GM12878 (cell line): ENCODE measurements at regions not wholly inside any gene's neighbourhood (a gene's known extent, or its start where the extent isn't known, plus 50 kb on each side); places are given as distances from the start of the nearest gene placed in this dataset.

Experiments
- ATAC-seq: fragments of 200-7000 bp; cut with Tn5 transposase; 3 replicates; pipeline ENCODE4 v1.9.1; 2020; ENCODE audit warnings: mild to moderate bottlenecking, moderate library complexity
- BruUV-seq: library from RNA; stranded (reverse); fragments of 400-500 nt; replicated peaks from 2 replicates; lab custom pipeline; 2021; lab: Mats Ljungman, UMichigan
- CTCF ChIA-PET: fragments of 300-600 bp; sonication (Branson Sonifier 250); formaldehyde crosslinking; extraction: SDS; loops from one replicate; lab custom pipeline; 2021; ENCODE audit warnings: inconsistent platforms; lab: Yijun Ruan, JAX
- POLR2A ChIA-PET: fragments of 350-600 bp; formaldehyde crosslinking; extraction: SDS; loops from one replicate; lab custom pipeline; 2021; ENCODE audit warnings: inconsistent platforms; lab: Charles Lee
- RAD21 ChIA-PET: fragments of 300-600 bp; sonication (Branson Sonifier 250); formaldehyde crosslinking; loops from one replicate; lab custom pipeline; 2023; ENCODE audit warnings: antibody characterized with exemption; ENCODE audit not compliant: unreplicated experiment; lab: Charles Lee
- SMC1A ChIA-PET: fragments of 300-600 bp; sonication (Branson Sonifier 250); formaldehyde crosslinking; loops from one replicate; lab custom pipeline; 2023; ENCODE audit not compliant: unreplicated experiment, uncharacterized antibody; lab: Charles Lee
- DNase-seq: peaks from one replicate; pipeline ENCODE4 v3.0.0-alpha.2; 2011; ENCODE audit warnings: low read depth, low spot score
- FAIRE-seq: peaks from 3 replicates; lab custom pipeline; 2011; peaks lifted over from hg19 to GRCh38; lab: Jason Lieb, UNC
- H2AFZ ChIP-seq: 2 replicates; pipeline ENCODE4 v1.6.0; 2011; ENCODE audit warnings: low read depth, low read length, control low read depth; ENCODE audit not compliant: control insufficient read depth
- H3K27ac ChIP-seq: 2 replicates; pipeline ENCODE4 v1.5.1; 2011; ENCODE audit warnings: control low read depth; ENCODE audit not compliant: control insufficient read depth, insufficient read depth
- H3K27me3 ChIP-seq, 2 experiments: replicated peaks in 1 of 2; 2 replicates each; pipeline versions ENCODE4 v1.6.0 to v1.6.1; 2011; ENCODE audit warnings: low read length in 1 of 2; ENCODE audit not compliant: control insufficient read depth in 2 of 2, insufficient read depth in 2 of 2
- H3K36me3 ChIP-seq, 2 experiments: 2 replicates each; pipeline ENCODE4 v1.5.1; 2011; ENCODE audit warnings: low read length in 1 of 2; ENCODE audit not compliant: control insufficient read depth in 2 of 2, insufficient read depth in 2 of 2
- H3K4me1 ChIP-seq: 2 replicates; pipeline ENCODE4 v1.6.1; 2011; ENCODE audit warnings: mild to moderate bottlenecking, low read length, moderate library complexity, mixed read lengths; ENCODE audit not compliant: control insufficient read depth, insufficient read depth
- H3K4me2 ChIP-seq: 2 replicates; pipeline ENCODE4 v1.6.0; 2011; ENCODE audit warnings: control low read depth; ENCODE audit not compliant: control insufficient read depth, insufficient read depth
- H3K4me3 ChIP-seq: fragments of 200-600 bp; sonication (generic); 2 replicates; pipeline ENCODE4 v1.5.1; 2016
- H3K79me2 ChIP-seq: 2 replicates; pipeline ENCODE4 v1.6.0; 2011; ENCODE audit warnings: low read length; ENCODE audit not compliant: control insufficient read depth, insufficient read depth
- H3K9ac ChIP-seq: 2 replicates; pipeline ENCODE4 v1.8.0; 2011; ENCODE audit warnings: low read length, control low read depth, mixed read lengths; ENCODE audit not compliant: control insufficient read depth, insufficient read depth
- H3K9me3 ChIP-seq: replicated peaks from 3 replicates; pipeline ENCODE4 v1.5.1; 2011; ENCODE audit warnings: mild to moderate bottlenecking, low read length; ENCODE audit not compliant: control insufficient read depth, insufficient read depth
- H4K20me1 ChIP-seq: 2 replicates; pipeline ENCODE4 v1.6.0; 2011; ENCODE audit not compliant: control insufficient read depth, insufficient read depth
- ATF2 ChIP-seq: IDR thresholded peaks from 2 replicates; pipeline ENCODE4 v1.6.1; 2012; ENCODE audit warnings: low read length, inconsistent platforms
- CBFB ChIP-seq: IDR thresholded peaks from 2 replicates; pipeline ENCODE4 v1.6.1; 2016; ENCODE audit warnings: antibody characterized with exemption, low read depth
- CEBPB ChIP-seq, 2 experiments: fragments of 150-350 bp in 1 of 2; IDR thresholded peaks; 2 replicates each; pipeline ENCODE4 v1.6.1; 2012 to 2014; ENCODE audit warnings: low read depth in 2 of 2, low read length in 2 of 2, borderline replicate concordance in 1 of 2, inconsistent platforms in 1 of 2
- EP300 ChIP-seq, 2 experiments: fragments of 150-350 bp in 1 of 2; IDR thresholded peaks; 2 replicates each; pipeline ENCODE4 v1.6.1; 2011 to 2012; ENCODE audit warnings: low read depth in 2 of 2, low read length in 2 of 2, borderline replicate concordance in 1 of 2, improper control_type of control experiment in 1 of 2, inconsistent platforms in 1 of 2; ENCODE audit not compliant: control insufficient read depth in 1 of 2
- FOS ChIP-seq: IDR thresholded peaks from 3 replicates; pipeline ENCODE4 v1.6.1; 2011; ENCODE audit warnings: borderline replicate concordance; ENCODE audit not compliant: insufficient read length; ENCODE audit errors: extremely low read depth
- HDAC6 ChIP-seq: fragments of 200-600 bp; sonication (generic); IDR thresholded peaks from one replicate; pipeline ENCODE4 v1.8.0; 2017; ENCODE audit warnings: antibody characterized with exemption; ENCODE audit not compliant: unreplicated experiment
- KDM1A ChIP-seq: fragments of 200-600 bp; sonication (generic); IDR thresholded peaks from 2 replicates; pipeline ENCODE4 v1.6.1; 2016; ENCODE audit warnings: borderline replicate concordance
- MYB ChIP-seq: fragments of 150-350 bp; IDR thresholded peaks from 2 replicates; pipeline ENCODE4 v1.6.1; 2014; ENCODE audit warnings: mild to moderate bottlenecking, low read depth, low read length, borderline replicate concordance
- NR2C2 ChIP-seq: IDR thresholded peaks from 2 replicates; pipeline ENCODE4 v1.6.1; 2011; ENCODE audit warnings: borderline replicate concordance, low read depth; ENCODE audit not compliant: control insufficient read depth, insufficient read length
- NRF1 ChIP-seq: conservative IDR thresholded peaks from 2 replicates; pipeline ENCODE4 v1.6.1; 2011; ENCODE audit warnings: mild to moderate bottlenecking, low read depth, low read length, improper control_type of control experiment
- POU2F2 ChIP-seq: IDR thresholded peaks from 3 replicates; pipeline ENCODE4 v1.6.1; 2011; ENCODE audit warnings: low read depth, mild to moderate bottlenecking, low read length, borderline replicate concordance
- RAD21 ChIP-seq: IDR thresholded peaks from 2 replicates; pipeline ENCODE4 v1.6.1; 2011; ENCODE audit warnings: mild to moderate bottlenecking, low read depth, low read length, moderate library complexity; ENCODE audit not compliant: insufficient read depth
- SRF ChIP-seq, 2 experiments: IDR thresholded peaks; 2 replicates each; pipeline ENCODE4 v1.6.1; 2011; ENCODE audit warnings: low read depth in 2 of 2, low read length in 2 of 2, mild to moderate bottlenecking in 1 of 2, moderate library complexity in 1 of 2
- STAT3 ChIP-seq: IDR thresholded peaks from 2 replicates; pipeline ENCODE4 v1.6.1; 2011; ENCODE audit warnings: low read depth, low read length, improper control_type of control experiment
- YY1 ChIP-seq: IDR thresholded peaks from 2 replicates; pipeline ENCODE4 v1.6.1; 2011; ENCODE audit warnings: low read depth, mild to moderate bottlenecking, low read length
- ZBTB4 ChIP-seq: fragments of 450-650 bp; formaldehyde crosslinking; IDR thresholded peaks from 2 replicates; pipeline ENCODE4 v1.4.0; 2022; ENCODE audit warnings: mild to moderate bottlenecking, moderate library complexity
- ZSCAN29 ChIP-seq: fragments of 450-650 bp; IDR thresholded peaks from 2 replicates; pipeline ENCODE4 v1.6.1; 2017; ENCODE audit warnings: mild to moderate bottlenecking, moderate library complexity
- WGBS: methylation state at CpG from one replicate; pipeline ENCODE4 v1.1.6; 2016; ENCODE audit warnings: low lambda C conversion rate; ENCODE audit not compliant: insufficient replicate concordance, insufficient coverage; ENCODE audit errors: missing lambda C conversion rate; 5-methylcytosine and 5-hydroxymethylcytosine counted together
- in situ Hi-C: fragments of 300-500 bp; cut with MboI; formaldehyde crosslinking; loops from 9 replicates; pipeline ENCODE4 v1.14.3; 2018; ENCODE audit warnings: mixed read lengths
- intact Hi-C: fragments of 100-400 bp; cut with micrococcal nuclease; formaldehyde crosslinking; loops from one replicate; pipeline ENCODE4 v1.14.2; 2022; ENCODE audit not compliant: unreplicated experiment
- TF ChIP-seq, protein P1 (sequence below): fragments of 450-650 bp; IDR thresholded peaks from 2 replicates; pipeline ENCODE4 v1.6.1; 2017; ENCODE audit warnings: low read depth, mild to moderate bottlenecking, moderate library complexity

DNA sequence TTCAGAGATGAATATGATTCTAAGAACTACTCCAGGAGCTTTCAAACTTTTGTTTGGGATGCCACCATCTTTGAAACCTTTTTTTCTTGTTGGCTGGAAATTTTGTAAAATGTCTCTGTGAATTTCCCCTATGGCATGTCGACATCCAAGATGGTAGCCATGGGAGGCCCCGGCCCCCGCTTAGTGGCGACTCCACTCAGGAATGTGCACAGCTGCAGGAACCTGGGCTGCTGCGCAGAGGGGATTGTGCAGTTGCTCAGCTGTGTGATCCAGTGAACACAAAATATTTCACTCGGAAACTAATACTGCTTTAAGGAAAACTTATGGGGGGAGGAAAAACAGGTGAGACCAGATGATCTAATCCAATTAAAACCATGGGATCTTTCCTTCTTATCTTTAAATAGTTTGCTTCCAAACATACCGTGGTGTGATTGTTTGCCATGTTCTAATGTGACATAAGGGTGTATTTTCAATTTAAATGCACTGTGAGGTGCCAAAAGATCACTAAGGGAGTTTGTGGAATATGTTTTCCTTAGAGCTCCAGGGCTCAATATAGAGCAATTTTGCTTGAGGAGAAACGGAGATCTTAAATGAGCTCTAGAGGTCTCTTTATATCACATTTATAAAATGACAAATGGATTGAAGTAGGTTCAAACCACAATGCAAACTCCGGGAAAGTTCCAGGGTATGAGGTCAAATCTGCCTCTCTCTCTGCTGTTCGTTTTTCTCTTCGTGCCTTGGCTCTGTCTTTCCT, 497.7 kb downstream of the FGF9 start:
- intact Hi-C loops, result loop anchor here (10.0 kb wide), 1 partner anchor 106 kb away; no protein-coding TSS in a partner anchor
- CTCF ChIA-PET, result no interaction called here
- TF ChIP-seq EP300 (IDR thresholded peaks at IDR 0.05; ENCODE audit: borderline replicate concordance in 1 of 2, control insufficient read depth in 1 of 2, low read depth in 2 of 2, low read length in 2 of 2) (no peak), YY1 (no peak), CEBPB (IDR thresholded peaks at IDR 0.05; ENCODE audit: borderline replicate concordance in 1 of 2, low read depth in 2 of 2, low read length in 2 of 2) (no peak), NR2C2 (no peak), ATF2 (no peak), SRF (IDR thresholded peaks at IDR 0.05; ENCODE audit: low read depth in 2 of 2, low read length in 2 of 2) (no peak), MYB (no peak), KDM1A (no peak), FOS (no peak), NRF1 (no peak), POU2F2 (no peak), HDAC6 (no peak), ZBTB4 (CRISPR knock-in tag) (no peak), ZSCAN29 (no peak), STAT3 (no peak), CBFB (no peak), RAD21 (no peak)
- TF ChIP-seq, protein P1, sequence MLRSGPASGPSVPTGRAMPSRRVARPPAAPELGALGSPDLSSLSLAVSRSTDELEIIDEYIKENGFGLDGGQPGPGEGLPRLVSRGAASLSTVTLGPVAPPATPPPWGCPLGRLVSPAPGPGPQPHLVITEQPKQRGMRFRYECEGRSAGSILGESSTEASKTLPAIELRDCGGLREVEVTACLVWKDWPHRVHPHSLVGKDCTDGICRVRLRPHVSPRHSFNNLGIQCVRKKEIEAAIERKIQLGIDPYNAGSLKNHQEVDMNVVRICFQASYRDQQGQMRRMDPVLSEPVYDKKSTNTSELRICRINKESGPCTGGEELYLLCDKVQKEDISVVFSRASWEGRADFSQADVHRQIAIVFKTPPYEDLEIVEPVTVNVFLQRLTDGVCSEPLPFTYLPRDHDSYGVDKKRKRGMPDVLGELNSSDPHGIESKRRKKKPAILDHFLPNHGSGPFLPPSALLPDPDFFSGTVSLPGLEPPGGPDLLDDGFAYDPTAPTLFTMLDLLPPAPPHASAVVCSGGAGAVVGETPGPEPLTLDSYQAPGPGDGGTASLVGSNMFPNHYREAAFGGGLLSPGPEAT, result no peak
- TF ChIP-seq, all 136 proteins: peak for 0

More for the DNA sequence above, 497.7 kb downstream of the FGF9 start:
- no peaks in the 10 kb centered on the region for H4K20me1 ChIP-seq
- SMC1A ChIA-PET, result interaction anchor here (0.6 to 1.3 kb wide), 4 partner anchors 9 to 102 kb away, joined by 3 to 5 read pairs (median 4); no protein-coding TSS in a partner anchor
- H3K9ac ChIP-seq, result no peak overlapping the region
- no peak for DNase-seq
- in situ Hi-C loops, result no loop called here
- H2AFZ ChIP-seq, result no peak overlapping the region
- no peak overlapping the region for H3K4me2 ChIP-seq
- POLR2A ChIA-PET, result no interaction called here
- no TSS peak for BruUV-seq
- no peaks in the 10 kb centered on the region for H3K36me3 ChIP-seq
- no peak overlapping the region for H3K27ac ChIP-seq
- H3K27me3 ChIP-seq, result no peaks in the 10 kb centered on the region
- H3K4me1 ChIP-seq, result no peaks in the 10 kb centered on the region
- ATAC-seq, result no peak
- no peaks in the 10 kb centered on the region; the same call in 2 of the 3 replicates for H3K9me3 ChIP-seq
- 79% methylated on average over 11 of the region's 11 CpGs for WGBS
- RAD21 ChIA-PET, result interaction anchor here (1.4 kb wide), 1 partner anchor 48 kb away, joined by 3 read pairs; no protein-coding TSS in a partner anchor
- FAIRE-seq, result no peak
- H3K4me3 ChIP-seq, result no peak overlapping the region
- H3K79me2 ChIP-seq, result no peaks in the 10 kb centered on the region
